MM.1S (cell line): ENCODE measurements at regions not wholly inside any gene's neighbourhood (a gene's known extent, or its start where the extent isn't known, plus 50 kb on each side); places are given as distances from the start of the nearest gene placed in this dataset.

ENCODE experiments used
- EZH2 ChIP-seq: fragments of 300-600 bp; sonication (generic); optimal IDR thresholded peaks from 2 replicates; pipeline ENCODE3; 2017; ENCODE audit warnings: low read depth, mild to moderate bottlenecking, antibody characterized with exemption, low read length, mixed read lengths
- EZH2phosphoT487 ChIP-seq: fragments of 300-600 bp; sonication (generic); IDR thresholded peaks from 2 replicates; pipeline ENCODE4 v1.6.1; 2018; ENCODE audit warnings: antibody characterized with exemption, low read length
- TF ChIP-seq, protein P1 (sequence below): fragments of 300-600 bp; sonication (generic); IDR thresholded peaks from 2 replicates; pipeline ENCODE4 v1.5.1; 2016; ENCODE audit warnings: antibody characterized with exemption, low read length, mixed read lengths

- no peak for TF ChIP-seq EZH2
- TF ChIP-seq, protein P1, sequence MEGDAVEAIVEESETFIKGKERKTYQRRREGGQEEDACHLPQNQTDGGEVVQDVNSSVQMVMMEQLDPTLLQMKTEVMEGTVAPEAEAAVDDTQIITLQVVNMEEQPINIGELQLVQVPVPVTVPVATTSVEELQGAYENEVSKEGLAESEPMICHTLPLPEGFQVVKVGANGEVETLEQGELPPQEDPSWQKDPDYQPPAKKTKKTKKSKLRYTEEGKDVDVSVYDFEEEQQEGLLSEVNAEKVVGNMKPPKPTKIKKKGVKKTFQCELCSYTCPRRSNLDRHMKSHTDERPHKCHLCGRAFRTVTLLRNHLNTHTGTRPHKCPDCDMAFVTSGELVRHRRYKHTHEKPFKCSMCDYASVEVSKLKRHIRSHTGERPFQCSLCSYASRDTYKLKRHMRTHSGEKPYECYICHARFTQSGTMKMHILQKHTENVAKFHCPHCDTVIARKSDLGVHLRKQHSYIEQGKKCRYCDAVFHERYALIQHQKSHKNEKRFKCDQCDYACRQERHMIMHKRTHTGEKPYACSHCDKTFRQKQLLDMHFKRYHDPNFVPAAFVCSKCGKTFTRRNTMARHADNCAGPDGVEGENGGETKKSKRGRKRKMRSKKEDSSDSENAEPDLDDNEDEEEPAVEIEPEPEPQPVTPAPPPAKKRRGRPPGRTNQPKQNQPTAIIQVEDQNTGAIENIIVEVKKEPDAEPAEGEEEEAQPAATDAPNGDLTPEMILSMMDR, result no peak
- TF ChIP-seq EZH2phosphoT487, result no peak
These were observed 310.5 kb upstream of the PRR16 start for GRCh38 chr5:120153551-120153950.
